K562 (cell line): ENCODE measurements at regions not wholly inside any gene's neighbourhood (a gene's known extent, or its start where the extent isn't known, plus 50 kb on each side); places are given as distances from the start of the nearest gene placed in this dataset.

Source experiments
- MAFG ChIP-seq: fragments of 450-650 bp; conservative IDR thresholded peaks from 2 replicates; pipeline ENCODE4 v1.6.1; 2016; ENCODE audit warnings: missing genetic modification characterization, missing compliant biosample characterization
- SIN3A ChIP-seq, 2 experiments: fragments of 150-350 bp in 1 of 2; IDR thresholded peaks; 2 replicates each; pipeline ENCODE4 v1.6.1; 2011 to 2016; ENCODE audit warnings: borderline replicate concordance in 2 of 2, low read depth in 2 of 2, low read length in 2 of 2, mild to moderate bottlenecking in 2 of 2, moderate library complexity in 2 of 2; ENCODE audit not compliant: control insufficient read depth in 1 of 2
- ZNF175 ChIP-seq: fragments of 200-800 bp; sonication (Bioruptor generic); IDR thresholded peaks from 2 replicates; pipeline ENCODE4 v1.6.1; 2016; ENCODE audit warnings: low read depth, mild to moderate bottlenecking, missing genetic modification characterization, missing compliant biosample characterization

DNA sequence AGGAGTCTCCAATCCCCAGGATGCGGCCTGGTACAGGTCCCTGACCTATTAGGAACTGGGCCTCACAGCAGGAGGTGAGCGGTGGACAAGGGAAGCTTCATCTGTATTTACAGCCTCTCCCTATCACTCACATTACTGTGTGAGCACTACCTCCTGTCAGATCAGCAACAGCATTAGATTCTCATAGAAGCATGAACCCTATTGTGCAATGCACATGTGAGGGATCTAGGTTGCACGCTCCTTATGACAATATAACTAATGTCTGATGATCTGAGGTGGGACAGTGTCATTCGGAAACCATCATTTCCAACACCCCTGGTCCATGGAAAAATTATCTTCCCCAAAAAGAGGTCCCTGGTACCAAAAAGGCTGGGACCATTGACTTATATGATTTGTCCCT lies 1000.5 kb downstream of the FLRT2 start:
- TF ChIP-seq ZNF175 (CRISPR knock-in tag) (no peak), SIN3A (IDR thresholded peaks at IDR 0.05; ENCODE audit: borderline replicate concordance in 2 of 2, control insufficient read depth in 1 of 2, low read depth in 2 of 2, low read length in 2 of 2) (no peak), MAFG (tag) (no peak)
